ENCODE measurements at regions not wholly inside any gene's neighbourhood (a gene's known extent, or its start where the extent isn't known, plus 50 kb on each side); places are given as distances from the start of the nearest gene placed in this dataset.

DNA sequence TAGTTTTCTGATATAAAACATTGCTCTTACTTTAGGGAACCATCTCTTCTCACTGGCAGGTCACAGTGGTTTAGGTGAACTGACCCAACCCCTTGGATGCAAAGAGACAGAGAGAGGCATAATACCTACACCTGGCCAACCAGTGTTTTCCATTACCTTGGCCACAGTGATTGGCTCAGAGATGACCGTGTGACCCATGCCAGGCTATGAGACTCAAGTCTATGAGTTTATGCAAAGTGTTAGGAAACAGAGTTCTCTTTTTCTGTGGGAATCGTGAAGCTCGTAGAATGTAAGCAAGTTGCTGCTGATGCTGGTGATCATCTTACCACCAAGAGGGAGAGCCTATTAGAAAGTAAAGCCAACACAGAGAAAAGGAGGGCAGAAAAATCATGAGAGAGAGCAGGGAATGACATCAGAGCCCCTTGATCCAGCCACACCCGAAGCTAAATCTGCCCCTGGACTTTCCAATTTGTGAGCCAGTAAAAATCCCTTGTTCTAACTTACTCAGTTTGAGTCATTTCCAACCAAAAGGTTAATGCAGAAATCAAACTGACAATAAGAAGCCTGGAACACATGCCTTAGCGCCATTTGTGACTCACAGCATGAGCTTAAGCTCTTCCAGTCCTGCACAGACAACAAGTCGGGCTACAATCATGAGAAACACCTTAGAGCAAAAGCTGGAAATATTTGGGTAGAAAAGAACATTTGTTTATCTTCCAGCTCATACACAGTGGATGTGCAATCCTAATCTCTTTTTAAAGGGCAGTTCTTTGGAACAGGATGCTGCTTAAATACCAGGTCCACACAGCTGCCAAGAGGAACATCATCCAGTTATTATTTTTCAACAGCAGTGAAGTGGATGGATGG, 81.3 kb upstream of the KAZN start:
- no peak for DNase-seq (ENCODE audit: low read depth, low spot score)
- no peaks in the 10 kb centered on the region for H3K4me1 ChIP-seq (ENCODE audit: control insufficient read depth, extremely low read depth, insufficient read depth, low read length)
- BruUV-seq (replicated peaks), result no TSS peak
- peaks cover 6% of the 10 kb centered on the region for H3K9me3 ChIP-seq (replicated peaks; ENCODE audit: control insufficient read depth, insufficient read depth, low read length)
- intact Hi-C loops (cut with micrococcal nuclease), result no loop called here
- no peak overlapping the region for H3K4me3 ChIP-seq (replicated peaks in 1 of 3; ENCODE audit: insufficient read depth in 1 of 3, low read depth in 1 of 3, low read length in 3 of 3)
- ChIA-PET POLR2A (no interaction called here), CTCF (no interaction called here)
- no peak overlapping the region for H3K9ac ChIP-seq (replicated peaks; ENCODE audit: extremely low read depth, insufficient read depth, low read length)
- H3K4me2 ChIP-seq (ENCODE audit: insufficient read depth, low read length), result no peak overlapping the region
- H4K20me1 ChIP-seq (replicated peaks; ENCODE audit: control insufficient read depth, extremely low read depth, insufficient read depth, low read length), result no peaks in the 10 kb centered on the region
- no peak for FAIRE-seq
- no peaks in the 10 kb centered on the region for H3K79me2 ChIP-seq (ENCODE audit: control insufficient read depth, insufficient read depth, low read length)
- dilution Hi-C loops (cut with MboI; ENCODE audit: extremely low pct_ligation_motif_present, low sequenced_read_pairs), result no loop called here
- H3K9me1 ChIP-seq (replicated peaks; ENCODE audit: control insufficient read depth, extremely low read depth, insufficient read depth, low read length), result no peaks in the 10 kb centered on the region
- no peak overlapping the region for H3K27ac ChIP-seq (ENCODE audit: insufficient read depth, low read depth, low read length)
- no peaks in the 10 kb centered on the region for H3K36me3 ChIP-seq (ENCODE audit: control insufficient read depth in 2 of 2, extremely low read depth in 1 of 2, insufficient read depth in 2 of 2, low read length in 2 of 2)
- no peaks in the 10 kb centered on the region for H3K27me3 ChIP-seq (ENCODE audit: control insufficient read depth in 2 of 2, insufficient read depth in 2 of 2, low read length in 2 of 2)
- no peak for TF ChIP-seq JUN (IDR thresholded peaks at IDR 0.05; ENCODE audit: borderline replicate concordance, insufficient read depth, insufficient read length, low read depth)
- no peak for TF ChIP-seq GATA2 (IDR thresholded peaks at IDR 0.05; ENCODE audit: insufficient read depth, insufficient read length, low read depth, low read length)
- TF ChIP-seq EZH2 (IDR thresholded peaks at IDR 0.05; ENCODE audit: borderline replicate concordance, low read depth, low read length, severe bottlenecking), result no peak
- TF ChIP-seq, protein P1, sequence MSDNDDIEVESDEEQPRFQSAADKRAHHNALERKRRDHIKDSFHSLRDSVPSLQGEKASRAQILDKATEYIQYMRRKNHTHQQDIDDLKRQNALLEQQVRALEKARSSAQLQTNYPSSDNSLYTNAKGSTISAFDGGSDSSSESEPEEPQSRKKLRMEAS (IDR thresholded peaks at IDR 0.05; ENCODE audit: insufficient read depth, insufficient read length), result no peak
- no peak for TF ChIP-seq MYC (IDR thresholded peaks at IDR 0.05; ENCODE audit: low read depth, low read length)
- no peak for TF ChIP-seq FOS (IDR thresholded peaks at IDR 0.05; ENCODE audit: borderline replicate concordance, insufficient read depth, low read length)
- TF ChIP-seq POLR2A (IDR thresholded peaks at IDR 0.05; ENCODE audit: low read depth, low read length), result no peak
- H2AFZ ChIP-seq (ENCODE audit: low read depth, low read length), result no peak overlapping the region

DNA sequence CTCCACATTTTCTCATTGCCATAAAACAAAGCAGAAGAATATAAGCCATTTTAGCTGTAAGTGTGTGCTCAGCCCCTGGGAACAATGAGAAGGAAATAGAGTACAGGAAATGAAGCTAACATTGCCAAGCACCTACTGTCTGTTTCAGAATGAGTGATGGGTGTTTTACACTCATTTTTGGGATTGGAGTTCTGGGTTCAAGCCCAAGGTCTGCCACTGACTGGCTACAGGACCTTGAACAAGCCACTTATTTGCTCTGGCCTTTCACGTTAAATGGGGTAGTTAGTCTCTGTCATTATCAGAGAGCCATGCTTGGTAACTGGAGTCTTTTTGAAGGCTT, 80.7 kb upstream of the KAZN start:
- H3K79me2 ChIP-seq (ENCODE audit: control insufficient read depth, insufficient read depth, low read length), result no peaks in the 10 kb centered on the region
- ChIA-PET POLR2A (no interaction called here), CTCF (no interaction called here)
- H3K9ac ChIP-seq (replicated peaks; ENCODE audit: extremely low read depth, insufficient read depth, low read length), result no peak overlapping the region
- intact Hi-C loops (cut with micrococcal nuclease), result no loop called here
- H2AFZ ChIP-seq (ENCODE audit: low read depth, low read length), result no peak overlapping the region
- no TSS peak for BruUV-seq (replicated peaks)
- no peaks in the 10 kb centered on the region for H4K20me1 ChIP-seq (replicated peaks; ENCODE audit: control insufficient read depth, extremely low read depth, insufficient read depth, low read length)
- no peak overlapping the region for H3K27ac ChIP-seq (ENCODE audit: insufficient read depth, low read depth, low read length)
- H3K4me1 ChIP-seq (ENCODE audit: control insufficient read depth, extremely low read depth, insufficient read depth, low read length), result no peaks in the 10 kb centered on the region
- FAIRE-seq (no peak), DNase-seq (ENCODE audit: low read depth, low spot score) (no peak)
- dilution Hi-C loops (cut with MboI; ENCODE audit: extremely low pct_ligation_motif_present, low sequenced_read_pairs), result no loop called here
- H3K27me3 ChIP-seq (ENCODE audit: control insufficient read depth in 2 of 2, insufficient read depth in 2 of 2, low read length in 2 of 2), result no peaks in the 10 kb centered on the region
- H3K36me3 ChIP-seq (ENCODE audit: control insufficient read depth in 2 of 2, extremely low read depth in 1 of 2, insufficient read depth in 2 of 2, low read length in 2 of 2), result no peaks in the 10 kb centered on the region
- no peak for TF ChIP-seq JUN (IDR thresholded peaks at IDR 0.05; ENCODE audit: borderline replicate concordance, insufficient read depth, insufficient read length, low read depth)
- TF ChIP-seq GATA2 (IDR thresholded peaks at IDR 0.05; ENCODE audit: insufficient read depth, insufficient read length, low read depth, low read length), result no peak
- TF ChIP-seq, protein P1 (IDR thresholded peaks at IDR 0.05; ENCODE audit: insufficient read depth, insufficient read length), result no peak
- TF ChIP-seq POLR2A (IDR thresholded peaks at IDR 0.05; ENCODE audit: low read depth, low read length), result no peak
- no peak for TF ChIP-seq FOS (IDR thresholded peaks at IDR 0.05; ENCODE audit: borderline replicate concordance, insufficient read depth, low read length)
- no peak for TF ChIP-seq POLR2AphosphoS5 (IDR thresholded peaks at IDR 0.05; ENCODE audit: insufficient read depth, low read depth, low read length)
- TF ChIP-seq EZH2 (IDR thresholded peaks at IDR 0.05; ENCODE audit: borderline replicate concordance, low read depth, low read length, severe bottlenecking), result no peak
- TF ChIP-seq MYC (IDR thresholded peaks at IDR 0.05; ENCODE audit: low read depth, low read length), result no peak
- TF ChIP-seq, protein P2, sequence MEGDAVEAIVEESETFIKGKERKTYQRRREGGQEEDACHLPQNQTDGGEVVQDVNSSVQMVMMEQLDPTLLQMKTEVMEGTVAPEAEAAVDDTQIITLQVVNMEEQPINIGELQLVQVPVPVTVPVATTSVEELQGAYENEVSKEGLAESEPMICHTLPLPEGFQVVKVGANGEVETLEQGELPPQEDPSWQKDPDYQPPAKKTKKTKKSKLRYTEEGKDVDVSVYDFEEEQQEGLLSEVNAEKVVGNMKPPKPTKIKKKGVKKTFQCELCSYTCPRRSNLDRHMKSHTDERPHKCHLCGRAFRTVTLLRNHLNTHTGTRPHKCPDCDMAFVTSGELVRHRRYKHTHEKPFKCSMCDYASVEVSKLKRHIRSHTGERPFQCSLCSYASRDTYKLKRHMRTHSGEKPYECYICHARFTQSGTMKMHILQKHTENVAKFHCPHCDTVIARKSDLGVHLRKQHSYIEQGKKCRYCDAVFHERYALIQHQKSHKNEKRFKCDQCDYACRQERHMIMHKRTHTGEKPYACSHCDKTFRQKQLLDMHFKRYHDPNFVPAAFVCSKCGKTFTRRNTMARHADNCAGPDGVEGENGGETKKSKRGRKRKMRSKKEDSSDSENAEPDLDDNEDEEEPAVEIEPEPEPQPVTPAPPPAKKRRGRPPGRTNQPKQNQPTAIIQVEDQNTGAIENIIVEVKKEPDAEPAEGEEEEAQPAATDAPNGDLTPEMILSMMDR (IDR thresholded peaks at IDR 0.05; ENCODE audit: extremely low read depth in 1 of 2, insufficient read depth in 1 of 2, low read depth in 1 of 2, low read length in 2 of 2), result no peak
- H3K4me3 ChIP-seq (replicated peaks in 1 of 3; ENCODE audit: insufficient read depth in 1 of 3, low read depth in 1 of 3, low read length in 3 of 3), result no peak overlapping the region
- H3K9me1 ChIP-seq (replicated peaks; ENCODE audit: control insufficient read depth, extremely low read depth, insufficient read depth, low read length), result no peaks in the 10 kb centered on the region
- peaks cover 4% of the 10 kb centered on the region for H3K9me3 ChIP-seq (replicated peaks; ENCODE audit: control insufficient read depth, insufficient read depth, low read length)
- no peak overlapping the region for H3K4me2 ChIP-seq (ENCODE audit: insufficient read depth, low read length)
